ENCODE measurements at regions not wholly inside any gene's neighbourhood (a gene's known extent, or its start where the extent isn't known, plus 50 kb on each side); places are given as distances from the start of the nearest gene placed in this dataset.
"Not testable (repeated sequence)": the region's sequence is repeated elsewhere in the genome, so short reads cannot be mapped to it uniquely, and the experiment has no call there.

DNA sequence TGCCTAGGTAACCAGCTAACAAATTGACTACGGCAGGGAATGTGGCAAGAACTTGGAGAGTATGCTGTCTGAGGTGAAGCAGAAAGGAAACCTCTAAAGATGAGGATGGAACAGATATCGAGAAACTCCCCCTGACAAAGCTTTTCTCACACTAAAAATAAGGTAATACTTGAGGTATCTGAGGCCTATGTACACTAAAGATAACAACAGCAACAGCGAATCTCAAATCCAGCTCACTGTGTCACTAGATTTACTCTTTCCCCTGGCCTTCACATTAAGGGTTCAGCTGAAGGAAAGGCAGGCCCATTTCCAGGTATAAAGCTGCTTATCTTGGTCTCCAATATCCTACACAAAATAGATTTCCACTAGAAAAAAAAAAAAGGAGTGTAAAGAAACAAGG, 518.0 kb downstream of the KCNT2 start:
- no peak for DNase-seq (ENCODE audit: low read depth in 3 of 3)

DNA sequence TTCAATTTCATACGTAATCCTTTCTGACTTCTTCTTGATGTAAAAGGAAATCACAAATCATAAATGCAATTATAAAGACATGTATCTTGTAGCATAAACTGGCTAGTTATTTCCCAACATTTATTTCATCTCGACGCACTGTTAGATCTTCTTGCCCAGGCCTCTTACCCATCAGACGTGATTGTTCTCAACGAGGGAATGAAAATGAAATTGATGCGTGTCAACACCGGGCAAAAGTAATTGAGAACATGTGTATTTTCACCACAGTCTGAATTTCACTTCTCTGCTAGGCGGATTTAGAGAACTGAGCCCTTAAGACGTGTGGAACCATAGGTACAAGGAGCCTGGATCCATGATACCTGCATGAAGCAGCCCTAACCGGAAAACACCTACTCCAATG, 519.7 kb downstream of the KCNT2 start:
- DNase-seq (ENCODE audit: low read depth in 3 of 3): no peak

DNA sequence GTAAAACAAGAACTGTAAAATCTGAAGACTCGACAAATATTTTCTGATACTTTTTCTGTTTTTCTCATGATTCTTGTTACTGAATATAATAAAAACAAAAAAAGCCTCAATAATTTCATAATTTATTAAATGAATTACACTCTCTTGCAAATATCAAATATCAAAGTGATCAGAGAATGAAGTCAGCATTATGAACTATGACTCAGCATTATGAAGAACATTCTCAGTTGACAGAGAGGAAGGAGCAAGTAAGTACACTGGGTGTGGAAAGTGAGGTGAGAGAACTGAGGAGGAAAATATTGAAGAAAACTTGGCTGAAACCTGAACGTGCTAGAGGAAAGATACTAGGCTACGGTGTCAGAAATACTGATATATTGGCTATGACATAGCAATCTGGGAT, 529.5 kb downstream of the KCNT2 start:
- no peak for DNase-seq (ENCODE audit: low read depth in 3 of 3)

DNA sequence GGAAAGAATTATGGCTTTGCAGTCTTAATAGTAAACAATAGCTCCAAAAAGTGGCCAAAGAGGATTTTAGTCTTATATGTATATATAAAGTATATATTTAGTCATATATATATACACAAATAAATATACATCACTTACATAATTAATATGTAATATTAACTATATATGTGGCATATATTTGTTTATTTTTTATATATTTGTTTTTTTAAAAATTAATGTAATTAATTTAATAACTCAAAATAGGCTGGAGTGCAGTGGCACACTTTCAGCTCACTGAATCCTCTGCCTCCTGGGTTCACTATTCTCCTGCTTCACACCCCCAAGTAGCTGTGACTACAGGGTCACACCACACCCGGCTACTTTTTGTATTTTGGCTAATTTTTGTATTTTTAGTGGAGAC, 532.6 kb downstream of the KCNT2 start:
- no peak for DNase-seq (ENCODE audit: low read depth in 3 of 3)

DNA sequence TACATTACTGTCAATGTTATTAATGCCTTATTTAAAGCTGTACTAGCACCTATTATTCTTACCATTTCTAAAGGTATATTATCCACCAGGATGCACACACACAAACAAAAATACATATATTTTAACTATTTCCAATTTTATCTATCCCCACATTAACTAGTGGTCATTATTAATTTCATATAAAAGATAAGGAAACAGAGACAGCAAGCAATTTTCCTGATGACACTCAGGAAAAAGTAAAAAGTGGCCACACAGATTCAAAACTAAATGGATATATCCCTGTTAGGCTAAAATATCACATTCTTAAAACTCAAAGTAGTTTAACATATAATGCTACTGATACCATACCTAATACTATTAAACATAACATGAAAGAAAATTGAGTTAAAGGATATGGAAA, 534.1 kb downstream of the KCNT2 start:
- DNase-seq (ENCODE audit: low read depth in 3 of 3): no peak

DNA sequence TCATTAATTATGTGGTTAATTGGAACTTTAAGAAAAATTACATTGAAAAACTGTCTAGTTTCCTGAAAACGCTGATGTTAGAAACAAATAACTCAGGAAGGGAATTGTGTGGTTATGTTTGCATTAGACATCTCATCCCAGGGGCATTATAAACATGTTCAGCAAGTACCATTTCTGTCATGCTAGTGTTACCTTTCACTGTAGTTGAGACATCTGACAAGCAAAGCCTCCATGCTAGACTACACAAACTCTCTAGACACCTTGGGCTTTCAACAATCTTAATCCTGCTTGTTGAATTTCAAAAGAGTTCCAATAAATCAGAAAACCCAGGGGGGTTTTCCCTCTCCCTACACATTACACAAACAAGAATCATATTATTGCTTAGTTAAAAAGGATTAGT, 536.8 kb downstream of the KCNT2 start:
- DNase-seq (ENCODE audit: low read depth in 3 of 3): no peak

DNA sequence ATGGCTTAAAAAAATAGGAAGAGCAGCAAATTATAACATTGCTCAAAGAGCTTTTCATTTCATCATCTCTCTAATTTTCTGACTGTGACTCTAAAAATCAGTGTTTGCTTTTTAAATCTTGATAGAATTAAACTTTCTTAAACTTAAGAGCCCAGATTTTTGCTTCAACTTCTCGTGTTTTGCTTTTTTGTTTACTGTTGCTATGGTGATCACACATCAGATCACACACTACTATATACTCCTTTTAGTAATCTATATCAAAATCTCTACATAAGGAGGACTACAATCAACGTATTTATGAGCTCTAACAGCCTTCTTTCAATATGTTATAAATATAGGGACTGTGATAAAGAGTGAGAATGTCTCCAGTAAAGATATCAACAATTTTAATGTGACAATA, 537.3 kb downstream of the KCNT2 start:
- DNase-seq (ENCODE audit: low read depth in 3 of 3): no peak

DNA sequence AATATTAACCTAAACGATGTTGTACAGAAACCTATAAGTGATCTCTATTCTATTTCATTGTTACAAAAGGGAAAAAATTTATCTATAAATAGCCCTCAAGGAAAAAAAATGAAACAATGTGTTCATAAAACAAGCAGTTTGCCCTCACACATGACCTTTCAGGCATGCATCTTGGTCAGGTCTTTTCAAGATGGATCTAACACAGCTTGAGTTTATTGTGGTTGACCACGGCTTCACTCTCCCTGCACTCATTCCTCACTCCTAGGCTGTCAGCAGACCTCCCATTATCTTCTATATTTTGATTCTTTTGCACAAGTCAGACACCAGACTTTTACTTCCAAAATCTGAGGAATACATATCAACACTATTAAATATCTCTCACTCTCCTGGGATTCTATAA, 544.3 kb downstream of the KCNT2 start:
- no peak for DNase-seq (ENCODE audit: low read depth in 3 of 3)

DNA sequence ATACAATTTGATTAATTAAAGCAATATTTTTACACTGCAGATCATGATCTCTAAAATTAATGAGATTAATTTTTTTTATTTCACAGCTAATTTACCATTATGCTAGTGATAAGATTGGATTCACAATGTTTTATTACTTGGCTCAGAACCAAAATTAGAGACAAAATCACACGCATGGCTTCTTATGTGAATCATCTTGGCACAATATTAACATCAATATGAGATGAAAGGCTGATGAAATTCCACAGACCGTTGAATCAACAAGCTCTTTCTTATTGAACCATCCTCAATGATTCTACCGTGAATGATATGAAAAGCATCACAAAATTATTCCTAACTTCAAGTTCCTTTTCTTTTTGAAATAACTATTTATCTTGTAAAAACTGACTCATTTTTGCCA, 544.9 kb downstream of the KCNT2 start:
- no peak for DNase-seq (ENCODE audit: low read depth in 3 of 3)

DNA sequence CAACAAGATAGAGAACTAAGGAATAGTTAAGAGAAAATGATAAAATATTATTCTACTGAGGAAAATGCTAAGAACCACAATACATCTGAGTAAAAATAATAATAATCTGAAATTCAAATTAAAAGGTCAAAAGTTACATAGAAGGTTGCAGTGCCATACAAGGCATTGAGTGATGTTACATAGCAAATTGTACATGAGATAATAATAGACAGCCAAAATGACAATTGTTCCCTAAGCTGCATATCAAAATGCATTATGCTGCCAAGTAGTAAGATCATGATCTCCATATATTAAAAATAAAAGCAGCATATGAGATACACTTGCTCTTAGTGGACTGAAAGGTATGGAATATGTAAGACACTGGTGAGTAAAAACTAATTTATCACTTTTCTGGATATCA, 547.7 kb downstream of the KCNT2 start:
- no peak for DNase-seq (ENCODE audit: low read depth in 3 of 3)

DNA sequence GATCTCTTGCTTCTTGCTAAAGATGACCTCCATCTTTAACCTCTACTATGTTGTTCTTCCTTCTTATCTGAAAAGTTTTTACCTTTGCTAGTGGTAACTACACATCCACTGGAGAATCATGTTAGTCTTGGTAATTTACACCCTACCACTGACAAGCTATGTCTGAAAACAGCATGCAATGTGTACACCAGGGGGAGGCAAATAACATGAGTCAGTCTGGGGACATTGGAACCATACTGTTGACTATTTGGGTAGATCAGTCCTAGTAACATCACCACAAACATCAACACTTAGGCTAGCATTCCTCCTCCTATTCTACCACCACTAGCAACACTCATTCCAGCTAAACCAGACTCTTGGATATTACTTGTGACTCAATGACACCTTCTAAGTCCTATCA, 549.0 kb downstream of the KCNT2 start:
- no peak for DNase-seq (ENCODE audit: low read depth in 3 of 3)

DNA sequence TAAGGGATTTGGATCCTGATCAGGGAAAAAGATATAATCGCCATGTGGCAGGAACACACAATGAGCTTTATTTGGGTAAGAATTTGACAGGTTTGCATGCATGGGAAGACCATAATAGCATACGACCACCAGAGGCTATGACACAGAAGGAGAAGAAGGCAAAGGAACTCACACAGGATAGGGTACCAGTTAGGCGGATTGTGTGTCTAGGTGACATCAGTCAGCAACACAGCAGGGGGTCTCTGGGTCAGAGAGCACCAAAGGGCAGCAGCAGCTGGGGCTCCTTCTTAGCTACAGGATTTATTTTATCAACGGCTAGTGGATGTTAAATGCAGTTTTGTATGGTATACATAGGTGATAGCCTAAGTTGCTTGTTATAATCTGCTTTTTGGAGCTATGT, 551.3 kb downstream of the KCNT2 start:
- no peak for DNase-seq (ENCODE audit: low read depth in 3 of 3)

DNA sequence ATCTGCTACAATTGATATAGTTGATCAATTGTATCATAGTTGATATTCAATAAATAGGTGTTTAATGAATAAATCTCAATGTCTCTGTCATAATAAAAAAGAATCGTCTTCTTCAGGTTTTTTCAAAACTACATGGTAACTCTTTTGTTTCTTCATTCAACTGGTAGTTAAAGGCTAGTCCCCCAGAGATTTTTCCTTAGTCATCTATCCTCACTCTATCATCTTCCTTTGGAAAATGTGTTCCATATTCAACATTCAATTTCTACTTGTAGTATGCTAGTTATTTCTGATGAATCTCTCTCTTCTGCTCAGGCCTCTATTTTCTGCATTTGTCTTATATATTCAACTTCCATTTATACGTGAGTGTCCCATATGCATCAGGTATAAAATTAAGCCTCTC, 558.8 kb downstream of the KCNT2 start:
- no peak for DNase-seq (ENCODE audit: low read depth in 3 of 3)

DNA sequence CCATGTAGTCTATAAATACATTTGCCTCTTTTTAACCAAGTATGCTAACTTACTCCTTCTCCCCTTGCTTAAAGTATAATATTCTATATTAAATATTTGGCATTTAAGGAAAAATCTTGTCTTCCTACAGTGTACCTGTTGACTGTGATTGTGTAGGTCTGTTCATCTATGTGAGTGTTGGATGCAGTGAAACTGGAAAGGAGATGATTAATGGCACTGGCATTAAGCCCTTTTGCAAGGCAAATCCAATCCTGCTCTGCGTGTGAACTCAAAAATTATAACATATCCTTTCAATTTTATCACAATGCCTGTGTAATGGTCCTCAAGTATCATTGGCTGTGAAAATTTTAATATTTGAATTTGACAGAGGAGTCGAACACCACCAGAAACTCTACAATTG, 565.0 kb downstream of the KCNT2 start:
- no peak for DNase-seq (ENCODE audit: low read depth in 3 of 3)

DNA sequence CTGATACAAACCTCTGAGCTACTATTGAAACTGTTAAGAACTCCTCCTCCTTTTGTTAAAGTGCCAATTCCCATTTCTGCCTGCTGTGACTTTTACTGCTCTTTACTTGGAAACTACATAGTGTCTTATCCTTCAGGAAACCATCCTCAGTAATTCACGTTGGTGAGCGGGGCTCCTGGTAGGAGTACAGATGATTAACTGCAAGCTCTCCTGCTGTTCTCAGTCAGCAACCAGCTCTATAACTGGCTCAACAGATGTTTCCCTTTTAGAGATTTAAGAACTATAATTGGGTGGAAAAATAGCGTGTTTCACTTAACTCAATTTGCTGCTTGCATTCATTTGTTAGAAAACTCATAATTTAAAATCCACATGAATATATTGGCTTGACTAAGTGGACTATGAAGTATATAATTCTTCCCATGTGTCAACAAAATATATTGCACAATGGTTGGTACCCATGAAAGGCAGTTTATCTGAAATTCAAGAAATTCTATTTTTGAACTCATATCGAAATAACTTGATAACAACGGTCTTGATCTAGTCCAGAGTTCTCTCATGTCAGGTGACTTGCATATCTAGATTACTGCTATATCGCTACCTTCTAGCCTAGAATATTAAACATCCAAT, 574.0 kb downstream of the KCNT2 start:
- no peak for DNase-seq (ENCODE audit: low read depth in 3 of 3)

DNA sequence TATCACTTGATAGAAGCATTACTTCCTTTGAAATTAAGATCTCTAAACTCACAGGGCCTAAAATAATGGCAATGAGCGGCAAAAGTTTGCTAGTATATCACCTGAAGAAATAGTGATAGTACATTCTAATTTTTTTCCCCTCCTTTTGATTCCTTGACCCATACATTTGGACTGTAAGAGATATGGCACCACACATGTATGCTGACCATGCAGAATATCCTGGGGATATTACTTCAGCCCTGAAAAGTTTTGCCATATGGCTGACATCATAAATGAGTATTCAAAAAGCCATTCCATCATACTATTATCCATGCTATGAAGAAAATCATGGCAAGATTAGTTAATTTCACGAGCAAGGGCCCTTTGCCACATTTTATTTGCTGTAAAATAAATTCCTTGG, 576.9 kb downstream of the KCNT2 start:
- not testable (repeated sequence) for DNase-seq (ENCODE audit: low read depth in 3 of 3)

DNA sequence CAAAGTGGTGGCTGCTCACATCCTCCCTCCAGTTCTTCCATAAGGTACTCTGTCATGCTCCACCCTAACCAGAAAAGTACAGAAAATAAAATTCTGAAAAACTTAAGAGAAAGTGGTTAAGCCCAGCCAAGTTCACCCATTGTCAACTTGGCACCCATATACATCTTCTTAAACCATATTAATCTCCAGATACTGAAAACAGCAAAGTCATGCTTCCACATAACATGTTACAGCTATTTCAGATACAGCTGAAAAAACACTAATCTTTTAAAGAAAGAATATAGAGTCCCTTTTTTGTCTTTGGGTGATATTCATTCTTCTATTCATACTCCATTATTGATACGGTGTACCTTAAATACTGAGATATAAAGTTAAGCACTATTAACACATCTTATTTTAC, 577.8 kb downstream of the KCNT2 start:
- no peak for DNase-seq (ENCODE audit: low read depth in 3 of 3)

DNA sequence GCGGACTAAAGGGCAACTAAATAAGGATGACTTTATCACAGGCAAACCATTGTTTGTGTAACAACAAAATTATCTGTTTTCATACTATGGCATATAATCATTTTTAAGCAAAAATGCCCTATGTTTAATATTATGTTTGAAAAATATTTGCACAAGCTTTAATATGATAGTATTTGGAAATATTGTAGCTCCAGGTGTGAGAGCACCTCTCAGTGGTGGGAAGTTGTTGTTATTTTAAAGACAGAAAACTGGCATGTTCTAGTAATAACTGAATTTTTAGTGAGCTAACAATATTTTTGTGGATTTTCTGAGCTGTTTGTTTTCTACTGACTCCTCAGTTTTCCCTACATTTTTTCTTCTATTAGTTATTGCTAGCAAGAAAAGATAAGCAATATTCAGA, 578.8 kb downstream of the KCNT2 start:
- no peak for DNase-seq (ENCODE audit: low read depth in 3 of 3)

DNA sequence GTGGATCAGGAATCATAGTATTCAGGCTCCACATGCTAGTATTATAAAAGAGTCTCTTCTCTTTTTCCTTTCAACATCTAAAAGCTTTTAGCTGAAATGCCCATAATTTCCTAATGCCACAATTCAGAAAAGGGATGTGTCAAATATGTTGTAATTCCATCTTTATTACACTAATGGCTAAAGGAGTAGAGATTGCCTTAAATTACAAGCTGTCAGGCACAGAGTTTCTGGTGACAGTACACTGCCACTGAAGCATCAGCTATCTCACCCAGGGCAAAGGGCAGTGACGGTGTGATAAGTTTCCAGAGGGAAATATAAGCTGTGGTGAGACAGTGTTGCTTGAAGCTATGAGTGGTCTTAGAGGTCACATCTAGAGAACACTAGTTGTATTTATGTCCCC, 581.1 kb downstream of the KCNT2 start:
- no peak for DNase-seq (ENCODE audit: low read depth in 3 of 3)

DNA sequence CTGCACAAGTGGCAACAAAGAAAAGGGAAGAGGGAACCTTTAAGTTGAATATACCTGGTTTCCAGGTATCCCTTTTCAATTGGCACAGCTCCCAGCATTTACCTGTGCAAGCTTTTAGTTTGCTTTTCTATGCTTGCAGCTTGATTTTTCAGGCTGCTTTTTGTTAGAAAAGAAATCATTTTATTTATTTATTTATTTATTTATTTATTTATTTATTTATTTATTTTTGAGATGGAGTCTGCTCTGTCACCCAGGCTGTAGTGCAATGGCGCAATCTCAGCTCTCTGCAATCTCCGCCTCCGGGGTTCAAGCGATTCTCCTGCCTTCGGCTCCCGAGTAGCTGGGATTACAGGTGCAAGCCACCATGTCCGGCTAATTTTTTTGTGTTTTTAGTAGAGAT, 587.1 kb downstream of the KCNT2 start:
- not testable (repeated sequence) for DNase-seq (ENCODE audit: low read depth in 3 of 3)

DNA sequence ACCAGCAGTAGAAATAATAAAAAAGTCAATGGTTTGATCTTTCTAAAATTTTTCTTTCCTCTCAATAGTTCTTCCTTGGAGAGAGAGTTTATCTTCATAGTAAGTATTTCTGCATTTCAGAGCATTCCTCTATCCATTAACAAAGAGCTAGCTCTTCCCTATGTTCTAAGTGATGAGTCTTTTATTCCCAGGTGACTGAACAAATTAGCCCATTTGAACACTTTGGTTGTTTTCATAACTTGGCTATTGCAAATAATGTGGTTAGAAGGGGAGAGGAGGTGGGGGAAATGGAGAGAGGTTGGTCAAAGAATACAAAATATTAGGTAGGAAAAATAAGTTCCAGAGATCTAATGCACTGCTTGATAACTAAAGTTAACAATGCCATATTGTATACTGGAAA, 598.9 kb downstream of the KCNT2 start:
- no peak for DNase-seq (ENCODE audit: low read depth in 3 of 3)

DNA sequence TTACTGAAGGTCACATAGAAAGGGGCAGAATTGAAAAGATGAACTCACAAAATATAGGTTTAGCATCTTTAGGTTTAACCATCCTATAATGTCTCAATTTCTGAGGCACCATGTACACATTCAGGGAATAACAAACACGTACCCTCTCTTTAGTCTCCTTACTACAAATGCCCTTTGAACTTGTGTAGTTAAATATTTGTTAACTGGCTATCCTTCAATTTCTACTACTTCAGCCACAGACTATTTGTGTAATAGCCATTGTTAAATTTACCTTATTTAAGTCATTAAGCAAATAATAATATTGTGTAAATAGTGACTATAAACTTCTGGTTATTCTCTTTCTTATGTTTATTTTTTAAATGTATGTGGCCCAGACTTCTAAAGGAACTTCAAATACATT, 600.5 kb downstream of the KCNT2 start:
- no peak for DNase-seq (ENCODE audit: low read depth in 3 of 3)

DNA sequence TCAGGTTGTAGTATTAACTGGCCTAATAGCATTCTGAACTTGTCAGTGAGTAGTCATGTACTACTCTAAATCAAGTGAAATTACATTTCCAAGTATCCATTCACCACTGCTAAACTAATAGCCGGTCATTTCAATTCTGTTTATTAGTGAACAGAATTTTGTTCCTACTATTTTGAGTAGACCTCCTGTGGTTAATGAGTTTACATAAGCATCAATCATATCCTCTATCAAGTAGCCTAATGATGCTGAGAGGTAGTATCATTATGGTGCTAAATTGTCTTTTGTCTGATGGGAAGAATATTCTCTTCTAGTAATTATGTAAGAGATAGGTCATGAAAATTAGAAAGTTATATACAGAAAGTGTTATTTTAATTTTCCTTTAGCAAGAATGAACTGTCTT, 602.8 kb downstream of the KCNT2 start:
- no peak for DNase-seq (ENCODE audit: low read depth in 3 of 3)

DNA sequence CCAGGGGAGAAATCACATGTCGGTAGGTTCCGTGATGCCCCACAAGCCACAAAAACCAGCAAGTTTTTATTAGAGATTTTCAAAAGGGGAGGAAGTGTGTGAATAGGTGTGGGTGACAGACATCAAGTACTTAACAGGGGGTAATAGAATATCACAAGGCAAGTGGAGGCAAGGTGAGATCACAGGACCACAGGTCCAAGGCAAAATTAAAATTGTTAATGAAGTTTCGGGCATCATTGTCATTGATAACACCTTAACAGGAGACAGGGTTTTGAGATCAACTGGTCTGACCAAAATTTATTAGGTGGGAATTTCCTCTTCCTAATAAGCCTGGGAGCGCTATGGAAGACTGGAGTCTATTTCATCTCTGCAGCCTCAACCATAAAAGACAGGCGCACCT, 603.9 kb downstream of the KCNT2 start:
- not testable (repeated sequence) for DNase-seq (ENCODE audit: low read depth in 3 of 3)

DNA sequence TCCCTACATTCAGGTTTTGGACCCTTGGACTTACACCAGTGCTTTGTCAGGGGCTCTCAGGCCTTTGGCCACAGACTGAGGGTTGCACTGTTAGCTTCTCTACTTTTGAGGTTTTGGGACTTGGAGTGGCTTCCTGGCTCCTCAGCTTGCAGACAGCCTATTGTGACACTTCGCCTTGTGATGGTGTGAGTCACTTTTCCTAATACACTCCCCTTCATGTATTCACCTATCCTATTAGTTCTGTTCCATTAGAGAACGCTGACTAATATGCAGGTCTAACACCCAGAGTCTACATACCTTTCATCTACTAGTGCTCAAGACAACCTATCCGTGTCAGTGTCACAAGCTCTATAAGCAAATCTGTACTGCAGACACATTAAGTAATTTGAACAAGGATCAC, 605.3 kb downstream of the KCNT2 start:
- no peak for DNase-seq (ENCODE audit: low read depth in 3 of 3)

All from stimulated activated CD4-positive, alpha-beta T cell treated with anti-CD3 and anti-CD28 coated beads, TNF-alpha, amount 100 ng/mL, for 24 hours (primary cell).